Left forelimb (tissue), 1 donor: ENCODE measurements at regions not wholly inside any gene's neighbourhood (a gene's known extent, or its start where the extent isn't known, plus 50 kb on each side); places are given as distances from the start of the nearest gene placed in this dataset.
A peak's percentile ranks its signal among the peaks of the same experiment; 100 is the strongest.
"Not testable (repeated sequence)": the region's sequence is repeated elsewhere in the genome, so short reads cannot be mapped to it uniquely, and the experiment has no call there.

Experiments
- DNase-seq: peaks from one replicate; pipeline ENCODE4 v3.0.0-alpha.2; 2018; ENCODE audit warnings: low spot score

DNA sequence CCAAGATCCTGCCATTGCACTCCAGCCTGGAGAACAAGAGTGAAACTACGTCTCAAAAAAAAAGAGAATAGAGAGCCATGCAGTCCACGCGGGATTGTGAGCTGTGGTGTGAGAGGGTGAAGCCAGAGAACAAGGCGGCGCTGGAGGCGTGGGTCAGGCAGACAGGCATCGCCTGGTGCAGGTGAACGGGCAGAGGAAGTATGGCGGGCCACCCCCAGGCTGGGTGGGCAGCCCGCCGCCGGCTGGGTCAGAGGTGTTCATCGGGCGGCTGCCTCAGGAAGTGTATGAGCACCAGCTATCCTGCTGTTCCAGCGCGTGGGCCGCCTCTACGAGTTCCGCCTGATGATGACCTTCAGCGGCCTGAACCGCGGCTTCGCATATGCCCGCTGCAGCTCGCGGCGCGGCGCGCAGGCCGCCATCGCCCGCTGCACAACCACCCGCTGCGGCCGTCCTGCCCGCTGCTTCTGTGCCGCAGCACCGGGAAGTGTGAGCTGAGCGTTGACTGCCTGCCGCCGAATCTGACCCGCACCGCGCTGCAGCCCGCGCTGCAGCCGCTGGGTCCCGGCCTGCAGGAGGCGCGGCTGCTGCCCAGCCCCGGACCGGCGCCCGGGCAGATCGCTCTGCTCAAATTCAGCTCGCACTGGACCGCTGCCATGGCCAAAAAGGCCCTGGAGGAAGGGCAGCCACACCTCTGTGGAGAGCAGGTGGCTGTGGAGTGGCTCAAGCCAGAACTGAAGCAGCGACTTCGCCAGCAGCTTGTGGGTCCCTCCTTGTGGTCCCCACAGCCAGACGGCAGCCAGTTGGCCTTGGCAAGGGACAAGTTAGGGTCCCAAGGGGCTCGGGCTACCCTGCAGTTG is 95.5 kb upstream of the PLEKHM1 start:
- DNase-seq = not testable (repeated sequence)

GRCh38 chr17:45586651-45586934 is 96.1 kb upstream of the PLEKHM1 start:
- not testable (repeated sequence) for DNase-seq

- DNase-seq = not testable (repeated sequence)
Measured at GRCh38 chr17:45592433-45592923, 102.0 kb upstream of the PLEKHM1 start.

DNA sequence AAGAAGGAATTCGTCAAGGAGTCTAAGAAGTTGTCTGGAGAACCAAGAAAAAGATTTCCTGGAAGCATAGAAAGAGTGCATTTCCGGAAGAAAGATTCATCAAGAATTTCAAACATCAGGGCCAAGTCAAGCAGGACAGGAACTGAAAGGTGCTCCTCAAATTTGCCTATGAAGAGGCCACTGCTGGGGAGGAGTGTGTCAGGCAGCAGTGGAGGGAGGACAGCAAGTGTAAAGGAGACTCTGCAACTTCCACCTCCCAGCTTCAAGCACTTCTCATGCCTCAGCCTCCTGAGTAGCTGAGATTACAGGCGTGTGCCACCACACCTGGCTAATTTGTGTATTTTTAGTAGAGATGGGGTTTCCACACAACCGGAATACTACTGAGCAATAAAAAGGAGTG is 105.8 kb upstream of the PLEKHM1 start:
- not testable (repeated sequence) for DNase-seq

GRCh38 chr17:45600052-45601012 is 109.8 kb upstream of the PLEKHM1 start:
- DNase-seq = not testable (repeated sequence)

DNA sequence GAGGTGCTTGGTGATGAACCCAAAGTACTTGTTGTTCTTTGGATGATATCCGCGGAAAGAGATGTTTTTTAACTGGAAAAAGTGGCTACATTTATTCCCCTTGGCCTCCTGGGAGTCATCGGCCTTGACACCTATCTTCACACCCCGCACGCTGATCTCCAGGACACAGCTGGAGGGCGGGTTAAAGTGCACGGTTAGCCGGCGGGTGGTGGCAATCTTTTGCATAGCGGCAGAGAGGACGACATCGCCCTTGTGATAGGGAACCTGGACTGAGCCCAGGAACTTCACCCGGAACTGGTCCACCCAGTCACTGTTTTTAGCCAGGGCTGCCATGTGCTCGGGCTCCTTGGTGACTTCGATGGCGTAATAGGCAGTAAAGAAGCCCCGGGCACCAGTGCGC is 110.5 kb upstream of the PLEKHM1 start:
- DNase-seq = not testable (repeated sequence)

DNA sequence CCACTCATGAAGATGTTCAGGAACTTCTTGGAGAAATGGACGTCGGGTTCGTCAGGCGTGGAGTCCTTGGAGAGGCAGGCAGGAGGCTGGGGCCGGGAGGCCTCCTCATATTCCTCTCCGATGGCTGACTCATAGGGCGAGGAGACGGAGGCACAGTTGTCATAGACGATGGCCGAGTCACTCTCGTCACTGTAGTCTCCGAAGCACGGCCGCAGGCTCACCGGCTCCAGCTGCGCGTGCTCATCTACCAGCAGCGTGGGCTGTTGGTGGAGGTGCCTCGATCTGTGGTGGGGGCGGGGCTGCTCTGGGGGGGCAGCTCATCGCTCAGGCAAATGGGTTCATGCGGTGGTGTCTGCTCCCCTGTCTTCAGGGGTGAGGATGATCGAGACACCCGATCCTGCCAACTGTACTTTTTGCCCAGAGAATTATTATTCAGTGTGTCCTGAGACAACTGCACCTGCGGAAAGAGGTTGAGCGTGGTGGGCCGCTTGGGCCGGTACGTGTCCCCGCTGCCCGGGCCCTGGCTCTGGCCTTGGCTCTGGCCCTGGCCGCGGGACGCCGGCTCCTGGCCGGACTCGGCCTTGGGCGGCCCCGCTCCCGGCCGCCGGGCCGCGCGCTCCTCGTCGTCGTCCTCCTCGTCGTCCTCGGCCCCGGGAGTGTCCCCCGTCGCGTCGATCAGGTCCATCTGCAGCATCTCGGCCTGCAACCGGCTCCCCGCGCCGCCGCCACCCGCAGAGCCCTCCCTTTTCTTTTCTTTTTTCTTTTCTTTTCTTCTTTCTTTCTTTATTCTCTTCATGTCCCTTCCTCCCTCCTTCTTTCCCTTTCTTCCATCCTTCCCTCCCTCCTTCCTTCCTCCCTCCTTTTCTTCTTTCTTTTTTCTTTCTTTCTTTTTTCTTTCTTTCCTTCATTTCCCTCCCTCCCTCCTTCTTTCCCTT is 111.4 kb upstream of the PLEKHM1 start:
- not testable (repeated sequence) for DNase-seq

- not testable (repeated sequence) for DNase-seq
Measured at GRCh38 chr17:45605751-45606150, 115.2 kb upstream of the PLEKHM1 start.

- peak; percentile 72 for DNase-seq
Measured at GRCh38 chr17:45619984-45620405, 129.5 kb upstream of the PLEKHM1 start.

DNA sequence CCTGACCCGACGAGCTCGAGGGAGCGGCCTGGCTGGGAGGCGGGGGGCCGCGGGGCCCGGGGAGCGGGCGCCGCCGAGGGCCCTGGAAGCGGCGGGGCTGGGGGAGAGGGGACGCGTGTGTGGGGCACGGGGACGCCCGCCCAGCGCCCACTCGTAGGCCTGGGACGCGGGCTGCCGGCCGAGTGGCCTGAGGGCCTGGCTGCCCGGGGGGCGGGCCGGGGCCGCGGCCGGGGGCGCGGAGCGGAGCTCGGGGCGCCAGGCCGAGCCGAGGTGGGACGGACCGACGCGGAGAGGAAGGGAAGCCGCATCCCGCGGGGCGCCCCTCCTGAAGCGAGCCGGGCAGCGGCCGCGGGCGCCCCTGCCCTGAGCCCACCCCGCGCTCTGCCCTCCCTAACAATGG is 129.9 kb upstream of the PLEKHM1 start:
- DNase-seq = peak; percentile 60

GRCh38 chr17:45621087-45621486 is 130.6 kb upstream of the PLEKHM1 start:
- DNase-seq = not testable (repeated sequence)

- not testable (repeated sequence) for DNase-seq
Measured at GRCh38 chr17:45622295-45622694, 131.8 kb upstream of the PLEKHM1 start.

DNA sequence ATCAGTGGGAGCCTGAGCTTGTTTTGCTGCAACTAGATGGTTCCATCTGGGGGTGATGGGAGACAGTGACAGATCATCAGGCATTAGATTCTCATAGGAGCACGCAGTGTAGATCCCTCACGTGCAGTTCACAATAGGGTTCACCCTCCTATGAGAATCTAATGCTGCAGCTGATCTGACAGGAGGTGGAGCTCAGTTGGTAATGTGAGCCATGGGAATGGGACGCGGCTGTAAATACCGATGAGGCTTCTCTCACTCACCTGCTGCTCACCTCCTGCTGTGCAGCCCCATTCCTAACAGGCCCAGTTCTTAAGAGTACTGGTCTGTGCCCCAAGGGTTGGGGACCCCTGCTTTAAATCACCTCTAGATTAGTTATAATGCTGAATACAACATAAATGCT is 137.5 kb upstream of the PLEKHM1 start:
- no peak for DNase-seq

DNA sequence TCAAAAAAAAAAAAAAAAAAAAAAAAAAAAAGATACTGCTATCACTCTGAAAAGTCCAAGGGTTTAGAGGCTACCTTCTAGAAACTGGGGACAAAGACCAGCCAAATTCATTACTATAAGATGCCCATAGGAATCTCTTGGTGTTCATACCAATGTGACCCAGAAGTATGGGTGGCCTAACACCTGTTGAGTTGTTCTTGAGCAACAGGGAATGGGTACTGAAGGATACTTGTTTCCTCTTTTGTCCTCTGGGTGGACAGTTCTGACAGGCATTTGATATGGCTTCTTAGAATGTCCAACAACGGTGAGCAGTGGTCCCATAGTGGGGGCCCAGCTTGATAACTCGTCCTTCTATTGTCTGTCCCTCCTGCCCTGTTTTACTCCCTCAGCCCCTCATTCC is 141.4 kb upstream of the PLEKHM1 start:
- no peak for DNase-seq

GRCh38 chr17:45639297-45639849 is 144.7 kb upstream of the CRHR1 start:
- no peak for DNase-seq

- DNase-seq = peak; percentile 82
Measured at GRCh38 chr17:45640141-45640850, 143.8 kb upstream of the CRHR1 start.

DNA sequence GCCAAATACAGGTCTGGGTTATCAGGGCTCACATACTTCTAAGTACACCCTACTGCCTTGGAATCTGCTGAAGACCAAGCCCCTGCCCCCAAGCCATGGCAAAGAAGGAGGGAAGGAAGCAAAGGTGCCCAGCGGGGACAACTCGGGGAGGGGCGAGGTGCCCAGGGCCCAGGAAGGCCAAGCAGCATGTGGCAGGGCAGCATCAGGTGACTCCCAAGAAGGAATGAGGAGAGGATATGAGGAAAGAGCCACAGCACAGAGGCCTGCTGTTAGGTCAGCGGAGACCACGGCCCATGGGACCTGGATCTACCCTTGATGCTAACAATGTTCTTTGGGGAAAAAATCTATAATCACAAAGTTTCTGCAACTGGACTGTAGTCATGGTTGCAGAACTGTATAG is 142.6 kb upstream of the CRHR1 start:
- DNase-seq = no peak

- DNase-seq = no peak
Measured at GRCh38 chr17:45643591-45643990, 140.5 kb upstream of the CRHR1 start.

GRCh38 chr17:45644637-45645036 is 139.5 kb upstream of the CRHR1 start:
- DNase-seq = not testable (repeated sequence)

DNA sequence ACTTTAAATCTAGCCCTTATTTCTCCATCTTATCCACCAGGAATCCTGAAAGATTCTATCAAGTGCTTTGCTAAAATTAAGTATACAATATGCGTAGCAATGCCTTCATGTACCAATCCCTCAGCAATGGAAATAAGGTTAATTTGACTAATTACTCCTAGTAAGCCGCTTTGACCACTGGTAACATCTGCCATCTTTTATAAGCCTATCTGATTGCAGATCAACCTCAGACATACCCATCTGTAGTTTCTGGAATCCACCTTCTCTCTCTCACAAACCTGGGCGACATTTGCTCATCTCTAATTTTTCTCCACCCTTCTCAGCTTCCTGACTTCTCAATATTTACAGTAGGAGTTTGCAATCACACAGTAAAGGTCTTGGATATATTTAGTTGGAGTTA is 138.8 kb upstream of the CRHR1 start:
- DNase-seq = no peak
